Stimulated activated CD4-positive, alpha-beta T cell treated with anti-CD3 and anti-CD28 coated beads, Interleukin-12 subunit alpha, Interleukin-12 subunit beta, amount 100 ng/mL, for 48 hours (primary cell): ENCODE measurements at regions not wholly inside any gene's neighbourhood (a gene's known extent, or its start where the extent isn't known, plus 50 kb on each side); places are given as distances from the start of the nearest gene placed in this dataset.
"Not testable (repeated sequence)": the region's sequence is repeated elsewhere in the genome, so short reads cannot be mapped to it uniquely, and the experiment has no call there.

Source experiments
- DNase-seq, 3 donors: peaks; one replicate each; pipeline ENCODE4 v3.0.0-alpha.2; 2020; ENCODE audit warnings: low read depth in 2 of 3, low spot score in 1 of 3

DNA sequence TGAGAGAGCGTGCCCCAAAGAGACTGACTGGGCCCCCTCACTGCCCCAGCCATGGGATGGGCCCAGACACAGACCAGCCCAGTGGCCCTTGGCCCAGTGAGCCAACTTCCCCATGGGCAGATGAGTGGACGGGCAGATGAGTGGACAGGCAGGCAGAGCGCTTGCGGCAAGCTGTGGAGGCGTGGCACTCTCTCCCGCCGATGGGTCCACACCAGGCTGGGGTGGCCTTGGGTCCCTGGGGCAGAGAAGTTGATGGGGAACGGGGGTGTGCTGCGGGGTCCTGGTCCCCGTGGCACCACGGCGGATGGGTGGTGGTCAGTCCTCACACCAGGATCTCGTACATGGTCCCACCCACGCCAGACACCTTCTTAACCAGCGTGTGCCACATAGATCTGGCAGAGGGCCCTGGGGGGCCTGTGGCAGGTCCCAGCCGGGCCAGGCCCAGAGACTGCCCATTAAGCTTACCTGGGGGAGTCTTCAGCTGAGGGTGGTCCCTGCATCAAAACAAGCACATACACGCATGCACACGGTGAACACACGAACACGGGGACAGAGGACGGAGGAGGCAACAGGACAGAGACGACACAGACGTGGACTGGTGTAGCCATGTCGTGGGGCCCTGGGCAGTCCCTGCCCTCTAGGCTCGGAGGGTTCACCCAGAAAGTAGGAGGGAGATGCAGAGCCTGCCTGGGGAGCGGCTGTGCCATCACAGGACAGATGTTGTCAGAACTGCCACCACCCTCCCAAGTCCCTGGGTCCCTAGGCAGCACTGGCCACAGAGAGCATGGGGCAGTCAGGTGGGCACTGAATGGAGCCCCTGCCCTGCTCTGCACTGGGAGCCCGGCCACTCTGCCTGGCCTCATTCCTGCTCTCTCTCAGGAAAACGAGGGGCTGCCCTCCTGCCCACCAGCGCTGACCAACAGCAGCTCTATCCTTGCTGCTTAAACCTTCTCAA, 182.2 kb downstream of the IGLL1 start:
- DNase-seq = no peak

- no peak for DNase-seq
These were observed 183.0 kb downstream of the IGLL1 start for GRCh38 chr22:23397008-23397612.

- no peak for DNase-seq
These were observed 183.6 kb downstream of the IGLL1 start for GRCh38 chr22:23396362-23397007.

GRCh38 chr22:23395530-23396361, 184.3 kb downstream of the IGLL1 start:
- no peak for DNase-seq

- no peak for DNase-seq
These were observed 185.4 kb downstream of the IGLL1 start for GRCh38 chr22:23394525-23395326.

- no peak for DNase-seq
These were observed 186.3 kb downstream of the IGLL1 start for GRCh38 chr22:23393721-23394320.

DNA sequence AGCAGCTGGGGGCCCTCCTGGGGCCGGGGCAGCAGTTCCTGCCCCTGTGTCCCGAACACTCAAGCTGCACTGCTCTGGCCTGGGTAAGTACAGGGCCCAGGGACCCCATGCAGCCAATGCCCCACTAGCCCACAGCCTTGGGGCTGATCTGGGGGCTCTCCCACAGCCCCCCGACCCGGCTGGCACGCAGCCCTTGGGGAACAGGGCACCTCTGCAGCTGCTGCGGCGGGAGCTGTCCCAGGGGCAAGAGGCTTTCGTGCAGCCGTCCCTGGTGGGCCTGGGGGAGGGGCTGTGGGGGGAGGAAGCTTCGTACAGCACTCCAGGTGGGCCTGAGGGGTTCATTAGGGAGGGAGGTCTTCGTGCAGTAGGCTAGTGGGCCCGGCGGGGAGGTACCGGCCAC, 186.9 kb downstream of the IGLL1 start:
- not testable (repeated sequence) for DNase-seq

DNA sequence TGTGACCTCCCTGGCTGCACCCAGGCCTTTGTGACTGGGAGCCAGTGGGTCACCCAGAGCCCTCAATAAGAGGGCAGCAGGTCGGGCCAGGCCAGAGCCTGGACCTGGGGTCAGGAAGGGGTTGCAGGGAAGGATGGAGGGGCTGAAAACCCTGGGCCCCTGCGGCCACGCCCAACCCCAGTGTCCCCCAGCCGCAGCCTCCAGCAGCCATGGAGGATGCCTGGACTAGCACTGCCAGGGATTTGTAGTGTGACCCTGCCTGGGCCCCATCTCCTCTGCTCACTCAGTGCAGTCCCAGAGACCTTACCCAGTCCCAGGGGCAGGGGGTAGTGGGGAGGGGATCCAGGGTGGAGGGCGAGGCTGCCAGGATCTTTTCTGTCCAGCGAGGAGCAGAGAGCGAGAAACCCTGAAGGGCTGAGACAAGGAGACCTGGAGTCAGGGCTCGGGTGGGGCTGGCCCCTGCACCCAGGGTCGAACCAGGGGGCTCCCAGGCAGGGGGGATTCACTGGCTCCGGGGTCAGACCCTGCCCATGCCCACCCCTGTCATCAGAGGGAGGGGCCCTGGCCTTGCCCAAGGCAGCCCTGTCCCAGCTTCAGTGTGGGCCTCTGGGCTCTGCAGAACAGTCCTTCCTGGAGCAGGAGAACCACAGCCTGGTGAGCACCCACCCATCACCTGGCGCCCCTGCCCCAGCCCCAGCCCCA, 187.5 kb downstream of the IGLL1 start:
- DNase-seq = no peak

GRCh38 chr22:23391022-23391421, 189.1 kb downstream of the IGLL1 start:
- no peak for DNase-seq

DNA sequence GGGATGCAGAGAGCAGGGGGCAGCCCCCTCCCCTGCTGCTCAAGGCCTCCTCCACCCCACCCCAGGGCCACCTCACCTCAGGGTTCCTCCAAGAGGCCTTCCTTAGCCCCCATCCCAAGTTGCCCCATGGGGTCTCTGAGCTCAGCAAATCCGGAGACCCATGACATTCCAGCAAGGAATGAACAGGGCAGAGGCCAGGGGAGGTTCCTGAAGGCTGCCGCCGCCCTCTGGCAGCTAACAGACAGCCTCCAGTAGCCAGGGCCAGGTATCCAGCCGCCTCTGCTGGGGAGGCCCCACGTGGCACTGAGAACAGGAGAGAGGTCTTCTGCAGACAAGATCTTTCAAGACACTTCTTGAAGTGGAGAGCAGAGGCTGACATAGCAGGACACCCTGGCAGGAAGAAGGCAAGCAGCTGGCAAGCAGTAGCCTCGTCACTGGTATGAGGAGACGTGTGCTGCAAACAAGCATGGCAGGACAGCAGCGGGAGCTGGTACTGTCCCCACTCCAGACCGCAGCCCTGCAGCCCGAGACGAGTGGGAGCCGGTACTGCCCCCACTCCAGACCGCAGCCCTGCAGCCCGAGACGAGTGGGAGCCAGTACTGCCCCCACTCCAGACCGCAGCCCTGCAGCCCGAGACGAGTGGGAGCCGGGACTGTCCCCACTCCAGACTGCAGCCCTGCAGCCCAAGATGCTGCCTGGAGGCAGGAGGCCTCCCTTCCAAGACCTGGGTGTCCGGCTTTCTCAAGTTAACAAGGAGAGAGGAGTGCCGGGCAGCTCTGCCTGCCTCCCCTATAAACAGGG, 190.6 kb downstream of the IGLL1 start:
- DNase-seq = no peak

DNA sequence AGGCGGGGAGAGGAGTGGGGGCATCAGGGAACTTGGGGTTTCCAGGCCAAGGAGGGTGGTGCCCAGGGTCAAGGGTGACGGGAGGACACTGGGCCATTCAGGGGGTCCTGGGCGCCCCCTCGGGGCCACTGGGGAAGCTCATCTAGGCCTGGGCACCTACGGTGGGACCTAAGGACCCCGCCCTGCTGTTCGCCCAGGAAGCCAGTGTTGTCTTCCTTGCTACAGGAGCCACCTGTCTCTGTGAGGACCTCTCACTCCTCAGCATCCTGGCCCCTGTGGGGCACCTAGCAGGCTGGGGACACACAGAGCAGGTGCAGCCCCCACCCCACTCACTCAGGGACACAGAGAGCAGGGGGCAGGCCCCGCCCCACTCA, 191.6 kb downstream of the IGLL1 start:
- no peak for DNase-seq

DNA sequence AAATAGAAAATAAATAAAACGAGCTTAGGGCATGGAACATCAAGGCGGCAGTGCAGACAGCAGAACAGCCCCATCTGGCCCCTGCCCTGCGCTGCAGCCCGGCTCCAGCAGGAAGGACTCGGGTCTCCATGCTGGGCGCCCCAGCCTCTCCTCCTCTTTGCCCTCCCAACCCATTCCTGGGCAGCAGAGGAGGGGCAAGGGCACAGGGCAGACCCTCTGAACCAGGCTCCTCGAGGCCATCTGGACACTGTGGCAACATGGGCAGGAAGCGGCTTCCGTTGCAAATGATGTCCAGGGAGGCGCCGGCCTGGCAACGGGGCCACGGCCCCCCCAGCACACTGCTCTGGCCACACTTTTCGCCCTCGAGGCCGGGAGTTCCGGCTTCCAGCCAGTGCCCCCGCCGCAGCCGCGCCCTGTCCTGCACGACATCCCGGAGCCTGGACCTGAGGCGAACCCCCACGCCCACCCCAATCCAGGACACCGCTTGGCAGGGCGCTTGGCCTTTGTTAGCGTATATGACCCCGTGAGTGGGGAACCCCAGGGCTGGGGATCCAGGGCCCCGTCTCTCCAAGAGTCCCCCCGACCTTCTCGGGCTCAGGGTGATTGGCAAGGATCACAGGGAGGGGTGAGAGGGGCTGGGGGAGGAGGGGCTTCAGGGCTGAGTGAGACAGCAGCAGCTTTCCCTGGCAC, 192.1 kb downstream of the IGLL1 start:
- no peak for DNase-seq

- DNase-seq = no peak
These were observed 193.1 kb downstream of the IGLL1 start for GRCh38 chr22:23386822-23387580.

GRCh38 chr22:23385678-23386631, 194.1 kb downstream of the IGLL1 start:
- DNase-seq = peak; percentile 68 to 88 (median 72)

- DNase-seq = no peak
These were observed 195.0 kb downstream of the IGLL1 start for GRCh38 chr22:23384923-23385677.
